ENCODE measurements at regions not wholly inside any gene's neighbourhood (a gene's known extent, or its start where the extent isn't known, plus 50 kb on each side); places are given as distances from the start of the nearest gene placed in this dataset.

- TF ChIP-seq CTCF (conservative IDR thresholded peaks at IDR 0.05; ENCODE audit: low read depth, low read length) (no peak), POLR2A (IDR thresholded peaks at IDR 0.05; ENCODE audit: low read depth, low read length) (no peak), MAFK (IDR thresholded peaks at IDR 0.05; ENCODE audit: low read depth, low read length) (no peak), CEBPB (IDR thresholded peaks at IDR 0.05; ENCODE audit: low read depth, low read length) (no peak), RAD21 (IDR thresholded peaks at IDR 0.05; ENCODE audit: low read length) (no peak), CHD1 (IDR thresholded peaks at IDR 0.05; ENCODE audit: low read depth, low read length) (no peak), MAZ (IDR thresholded peaks at IDR 0.05; ENCODE audit: borderline replicate concordance, low read depth, low read length) (no peak), FOS (IDR thresholded peaks at IDR 0.05; ENCODE audit: low read depth, low read length) (no peak), RFX5 (IDR thresholded peaks at IDR 0.05; ENCODE audit: low read depth, low read length) (no peak)
Measured at GRCh38 chr7:119908948-119909347, 364.0 kb upstream of the KCND2 start.

Data from IMR-90 (cell line).